TTC549 (cell line): ENCODE measurements at regions not wholly inside any gene's neighbourhood (a gene's known extent, or its start where the extent isn't known, plus 50 kb on each side); places are given as distances from the start of the nearest gene placed in this dataset.

Experiments used
- FAIRE-seq: peaks from 2 replicates; lab custom pipeline; 2012; peaks lifted over from hg19 to GRCh38; lab: Jason Lieb, UNC

DNA sequence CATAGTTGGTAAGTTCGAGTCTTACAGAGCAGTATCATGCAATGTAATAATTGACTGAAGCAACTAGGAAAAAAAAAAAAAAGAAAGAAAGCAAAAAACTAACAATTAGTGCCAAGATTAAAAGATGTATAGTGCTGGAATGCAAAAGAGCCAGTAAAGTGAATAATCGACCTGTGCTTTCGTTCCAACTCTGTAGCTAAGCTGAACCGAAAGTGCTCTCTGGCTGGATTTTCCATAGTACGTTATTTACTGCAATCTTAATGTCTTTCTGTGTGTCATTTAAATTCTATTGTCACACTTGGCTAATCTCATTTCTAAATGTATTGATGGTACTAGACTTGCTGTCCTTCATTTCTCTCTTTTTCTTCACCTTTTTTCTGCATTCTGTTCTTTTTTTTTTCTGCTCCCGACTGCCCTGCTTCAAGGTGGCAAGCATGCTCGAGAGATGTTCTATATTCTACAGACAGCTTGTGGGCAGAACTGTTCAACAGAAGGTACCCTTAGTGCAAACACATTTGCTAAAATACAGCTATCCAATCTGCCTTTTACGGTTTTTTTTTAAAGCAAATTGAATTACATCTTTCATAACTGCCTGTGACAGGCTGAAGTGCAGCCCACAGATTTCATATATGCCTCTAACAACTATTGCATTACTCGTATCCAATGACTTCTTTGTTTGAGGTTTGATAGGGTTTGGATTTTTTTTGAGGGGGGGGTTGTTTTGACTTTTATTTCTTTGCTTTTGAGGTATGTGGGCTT is 204.2 kb upstream of the MTNR1B start:
- no peak for FAIRE-seq

DNA sequence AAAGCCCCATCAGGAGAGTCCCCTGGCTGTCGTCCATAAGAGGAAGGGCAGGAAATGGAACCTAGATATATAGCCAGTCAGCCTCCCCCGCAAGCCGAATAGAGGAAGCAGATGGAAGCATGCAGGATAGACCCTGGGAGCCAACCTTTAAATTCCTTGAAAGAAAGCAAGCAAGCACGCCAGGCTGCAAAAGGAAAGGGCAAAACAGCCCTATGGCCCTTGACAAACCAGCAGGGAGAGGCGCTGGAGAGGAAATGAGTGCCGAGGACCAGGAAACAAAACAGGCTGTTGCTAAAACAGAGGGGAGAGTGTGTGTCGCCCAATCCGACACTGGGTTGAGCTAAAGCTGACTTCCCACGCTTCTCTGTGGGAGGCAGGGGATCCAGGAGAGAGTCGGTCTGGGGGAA is 203.5 kb upstream of the MTNR1B start:
- FAIRE-seq, result no peak

DNA sequence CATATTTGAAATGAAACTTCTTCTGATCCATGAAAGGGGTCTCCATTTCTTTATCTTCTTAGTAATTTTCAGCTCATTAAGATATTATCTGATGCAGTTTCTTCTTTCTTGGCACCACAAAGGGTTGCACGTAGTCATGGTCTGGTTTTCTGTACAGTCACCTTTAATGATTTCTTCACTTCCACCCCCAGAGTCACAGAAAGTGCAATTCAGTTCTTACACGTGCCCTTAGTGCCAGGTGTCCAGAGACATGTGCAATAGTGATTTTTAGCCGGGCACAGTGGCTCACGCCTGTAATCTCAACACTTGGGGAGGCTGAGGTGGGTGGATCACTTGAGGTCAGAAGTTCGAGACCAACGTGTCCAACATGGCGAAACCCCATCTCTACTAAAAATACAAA is 202.8 kb upstream of the MTNR1B start:
- no peak for FAIRE-seq

DNA sequence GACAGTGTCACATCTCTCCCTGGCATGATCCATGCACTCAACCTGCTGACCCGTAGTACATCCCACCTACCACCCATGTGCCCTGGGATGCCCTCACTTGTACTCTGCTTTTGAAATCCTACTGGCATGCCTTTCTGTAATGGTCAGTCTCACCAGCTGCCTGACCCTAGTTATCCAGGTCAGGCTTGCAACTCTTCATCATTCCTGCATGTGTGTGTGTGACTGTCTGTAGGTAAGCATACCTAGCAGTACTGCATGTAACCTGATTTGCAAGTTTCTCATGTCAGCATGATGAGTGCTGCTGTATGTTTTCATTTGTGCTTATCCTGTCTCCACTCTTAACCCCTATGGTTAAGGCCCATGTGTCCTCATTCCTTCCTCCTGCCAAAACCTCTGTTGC is 202.0 kb upstream of the MTNR1B start:
- no peak for FAIRE-seq

DNA sequence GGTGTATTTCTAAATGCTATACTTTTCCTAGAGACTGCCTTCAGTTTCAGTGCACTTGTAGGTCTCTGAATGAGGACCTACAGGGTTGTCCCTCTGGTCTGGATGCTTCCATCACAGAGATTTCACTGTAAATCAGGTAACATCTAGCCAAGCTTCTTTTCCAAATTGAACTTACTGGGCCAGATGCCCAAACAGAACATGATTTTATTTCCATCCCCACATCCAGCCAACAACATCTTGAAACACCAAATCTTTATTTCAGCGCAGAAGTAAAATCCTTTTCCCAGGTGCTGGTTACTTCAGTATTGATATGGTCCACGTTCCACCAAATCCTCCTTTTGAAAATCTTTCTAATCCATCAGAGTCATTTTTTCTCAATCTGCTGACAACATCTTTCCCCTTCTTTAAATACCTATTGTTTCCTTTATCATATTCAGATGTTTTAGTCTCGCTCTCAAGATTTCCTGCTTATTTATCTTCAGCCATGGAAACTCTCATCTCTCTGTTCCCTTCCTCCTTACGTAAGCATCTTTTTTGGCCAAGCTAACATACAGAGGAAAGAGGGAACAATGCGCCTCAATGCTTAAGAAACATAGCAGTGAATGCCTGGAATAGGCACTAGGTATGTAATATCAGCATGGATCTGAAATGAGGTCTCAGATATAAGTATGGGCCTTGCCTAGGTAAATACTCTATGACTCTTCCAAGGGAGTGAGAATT is 201.2 kb upstream of the MTNR1B start:
- FAIRE-seq, result no peak

DNA sequence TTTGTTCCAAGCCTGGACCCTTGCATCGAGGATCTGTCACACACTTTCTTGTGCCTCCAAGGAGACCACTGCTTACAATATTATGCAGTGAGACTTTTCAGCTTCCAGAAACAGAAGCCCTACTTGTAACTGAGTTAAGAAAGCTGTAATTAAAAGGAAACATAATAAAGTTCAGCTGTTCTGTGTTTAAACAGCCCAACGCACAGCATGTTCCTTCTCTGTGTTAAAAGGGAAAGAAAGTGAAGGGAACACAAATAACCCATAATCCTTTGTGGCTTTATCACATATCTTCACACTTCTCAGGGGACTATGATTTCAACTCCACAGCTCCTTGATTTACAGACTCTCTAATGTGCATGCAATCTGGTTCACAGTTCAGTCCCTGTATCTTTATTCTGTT is 200.3 kb upstream of the MTNR1B start:
- no peak for FAIRE-seq

DNA sequence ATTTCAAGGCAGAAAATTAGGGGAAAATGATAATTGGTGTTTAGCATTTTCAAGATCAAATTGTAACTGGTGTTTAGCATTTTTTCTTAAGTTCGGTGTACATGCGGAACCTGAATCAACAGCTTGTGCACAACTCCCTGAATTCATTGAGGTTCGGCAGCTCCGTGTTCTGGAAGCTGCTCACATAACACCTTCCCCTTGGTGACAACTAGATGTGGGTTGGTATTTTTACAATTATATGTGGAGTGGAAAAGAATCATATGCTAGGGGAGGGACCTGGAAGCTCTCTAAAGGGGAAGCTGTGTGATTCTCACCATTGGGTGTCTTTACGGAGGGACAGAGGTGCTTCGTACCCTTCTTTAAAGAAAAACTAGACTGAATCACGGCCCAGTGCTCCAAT is 199.0 kb upstream of the MTNR1B start:
- no peak for FAIRE-seq

DNA sequence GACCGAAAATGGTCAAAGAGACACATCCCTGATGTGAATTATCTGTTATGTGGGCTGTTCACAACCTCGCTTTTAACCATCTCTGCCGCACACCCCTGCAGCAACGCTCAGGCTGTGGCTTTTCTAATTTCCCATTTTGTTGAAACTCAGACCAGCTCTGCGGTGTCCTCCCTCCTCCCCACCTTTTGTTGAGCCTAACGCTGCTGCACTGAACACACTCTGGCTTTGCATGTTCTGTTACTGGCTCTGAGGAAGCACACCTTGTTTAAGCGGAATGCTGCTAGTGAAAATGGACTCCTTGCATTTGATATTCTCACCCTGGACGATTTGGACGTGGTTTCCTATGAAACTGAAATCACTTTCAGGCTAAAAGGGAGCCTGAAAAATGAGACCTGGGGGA is 198.5 kb upstream of the MTNR1B start:
- no peak for FAIRE-seq

DNA sequence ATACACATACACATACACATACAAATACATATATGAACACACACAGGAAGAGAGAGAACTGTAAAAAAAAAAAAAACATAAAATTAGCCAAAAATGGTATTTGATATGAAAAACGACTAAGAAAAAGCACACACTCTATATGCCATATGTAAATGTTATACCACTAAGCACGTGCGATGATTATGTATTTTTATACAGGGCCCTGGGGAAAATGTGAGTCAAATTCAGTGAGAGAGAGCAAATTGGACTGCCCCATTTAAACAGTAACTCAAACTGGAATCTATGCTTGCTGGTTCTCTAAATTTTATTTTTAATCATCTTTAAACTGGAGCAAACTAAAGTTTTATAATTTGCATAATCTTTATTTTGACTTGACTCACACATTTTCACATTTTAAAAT is 197.8 kb upstream of the MTNR1B start:
- no peak for FAIRE-seq

DNA sequence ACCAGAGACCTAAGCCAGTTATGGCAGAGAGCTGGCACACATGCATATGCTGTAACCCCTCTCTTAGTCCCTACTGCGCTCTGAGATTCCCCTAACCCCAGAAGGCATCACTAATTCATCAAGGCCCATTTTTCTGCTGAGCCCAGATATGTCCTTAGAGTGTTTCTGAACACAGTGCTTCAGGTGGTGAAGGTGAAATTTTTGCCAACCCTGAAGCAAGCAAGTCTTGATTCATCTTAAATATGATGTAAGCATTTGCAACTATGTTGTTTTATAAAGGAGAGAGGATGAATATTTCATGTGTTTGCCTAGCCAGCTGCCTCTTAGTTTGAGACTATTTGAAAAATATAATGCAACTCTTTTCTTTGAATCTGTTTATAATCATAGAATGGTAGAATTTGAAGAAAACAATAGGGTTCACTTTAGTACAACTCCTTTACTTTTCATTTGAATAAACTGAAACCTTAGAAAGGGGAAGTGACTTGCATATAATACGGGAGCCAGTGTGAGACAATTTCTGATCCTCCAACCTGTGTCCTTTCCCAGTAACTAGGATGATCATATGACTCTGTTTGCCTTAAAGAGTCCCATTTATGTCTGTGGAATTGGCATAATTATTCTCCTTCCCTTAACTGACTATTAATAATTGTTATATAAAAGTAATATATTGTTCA is 194.3 kb upstream of the MTNR1B start:
- FAIRE-seq, result no peak

DNA sequence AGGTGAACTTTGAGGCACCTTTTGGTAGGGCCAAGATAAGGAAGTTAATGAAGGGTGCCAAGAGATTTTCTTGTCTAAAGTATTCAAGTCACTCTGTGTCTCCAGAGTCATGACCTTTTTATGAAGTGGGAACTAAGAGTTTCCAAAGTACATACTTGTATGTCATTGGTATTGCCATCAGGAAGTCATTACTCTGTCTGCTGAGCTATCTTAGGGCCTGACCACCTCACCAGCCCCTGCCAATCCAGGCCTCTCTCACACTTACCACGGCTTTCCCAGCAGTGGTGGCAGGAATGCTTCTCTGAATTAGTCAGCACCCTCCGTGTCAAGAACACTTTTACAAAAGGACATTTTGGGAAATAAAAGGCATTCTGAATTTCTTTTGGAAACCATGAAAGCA is 192.8 kb upstream of the MTNR1B start:
- no peak for FAIRE-seq

DNA sequence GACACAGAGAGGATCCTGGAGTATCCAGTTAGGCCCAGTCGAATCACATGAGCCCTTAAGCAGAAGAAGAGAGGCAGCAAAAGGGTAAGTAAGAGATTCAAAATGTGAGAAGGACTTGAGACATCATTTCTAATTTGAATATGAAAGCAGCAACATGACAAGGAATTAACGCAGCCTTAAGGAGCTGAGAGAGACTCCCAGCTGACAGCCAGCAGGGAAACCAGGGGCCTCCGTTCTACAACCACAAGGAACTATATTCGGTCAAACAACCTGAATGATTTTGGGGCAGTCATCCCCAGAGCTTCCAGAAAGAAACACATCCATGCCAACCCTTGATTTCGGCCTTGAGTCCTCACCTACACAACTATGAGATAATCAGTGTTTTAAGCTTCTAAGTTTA is 189.7 kb upstream of the MTNR1B start:
- FAIRE-seq, result no peak

DNA sequence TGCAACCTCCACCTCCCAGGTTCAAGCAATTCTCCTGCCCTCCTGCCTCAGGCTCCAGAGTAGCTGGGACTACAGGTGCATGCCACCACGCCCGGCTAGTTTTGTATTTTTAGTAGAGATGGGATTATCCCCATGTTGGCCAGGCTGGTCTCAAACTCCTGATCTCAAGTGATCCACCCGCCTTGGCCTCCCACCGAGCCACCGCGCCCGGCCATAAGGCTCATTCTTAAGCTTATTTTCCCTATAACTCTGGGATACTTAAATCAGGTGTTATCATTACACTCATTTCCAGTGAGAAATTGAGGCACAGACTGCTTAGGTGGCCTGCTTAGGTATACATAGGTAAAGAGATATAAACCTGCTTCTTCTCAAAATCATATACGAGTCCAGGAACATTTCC is 188.3 kb upstream of the MTNR1B start:
- FAIRE-seq, result no peak

DNA sequence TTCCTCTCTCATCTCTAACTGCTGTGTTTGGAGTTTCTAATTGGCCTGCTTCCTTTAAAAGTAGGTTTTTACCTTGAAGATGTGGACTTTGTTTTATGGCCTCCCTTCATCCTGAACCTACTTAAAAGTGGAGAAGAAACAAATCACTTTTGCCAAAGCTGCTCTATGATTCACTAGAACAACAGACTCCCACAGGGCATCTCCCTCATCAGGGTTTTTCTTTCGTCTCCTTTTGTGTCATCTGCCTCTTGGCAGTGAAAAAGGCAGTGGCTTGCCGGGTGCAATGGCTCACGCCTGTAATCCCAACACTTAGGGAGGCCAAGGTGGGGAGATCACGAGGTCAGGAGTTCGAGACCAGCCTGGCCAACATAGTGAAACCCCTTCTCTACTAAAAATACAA is 186.6 kb upstream of the MTNR1B start:
- FAIRE-seq, result no peak

DNA sequence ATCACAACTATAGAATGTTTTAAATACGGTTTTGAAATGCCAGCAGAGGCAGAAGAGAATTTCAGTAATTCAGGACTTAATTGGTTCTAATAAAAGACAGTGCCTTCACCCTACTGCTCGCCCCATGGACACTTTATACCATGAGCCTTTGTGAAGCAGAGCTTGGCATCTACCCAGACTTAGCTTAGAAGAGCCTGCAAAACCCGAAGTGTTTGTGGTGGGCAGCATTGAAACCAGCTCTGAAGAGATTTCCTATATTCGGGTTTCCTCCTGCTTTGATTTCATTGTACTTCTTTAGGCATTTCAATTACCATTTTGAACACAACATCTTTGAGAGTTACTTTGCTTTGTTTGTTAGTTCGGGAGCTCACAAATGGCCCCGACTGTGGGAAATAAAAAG is 185.1 kb upstream of the MTNR1B start:
- no peak for FAIRE-seq

DNA sequence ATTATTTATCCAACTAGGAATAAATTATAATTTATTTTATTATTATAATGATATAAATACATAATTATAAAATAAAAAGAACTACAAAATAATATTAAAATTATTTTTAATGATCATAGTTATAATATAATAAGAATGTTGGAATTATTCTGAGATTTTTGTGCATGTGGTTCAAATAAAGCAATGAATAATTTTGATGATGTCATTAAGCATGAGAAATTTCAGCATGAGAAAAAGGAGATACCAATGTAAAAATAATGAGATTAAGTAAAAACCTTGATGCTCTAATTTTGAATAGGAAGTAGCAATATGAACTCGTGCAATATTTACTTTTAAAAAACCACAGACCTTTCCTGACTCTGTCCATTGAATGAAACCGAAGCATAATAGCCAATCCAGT is 181.8 kb upstream of the MTNR1B start:
- peak; percentile 67 for FAIRE-seq

DNA sequence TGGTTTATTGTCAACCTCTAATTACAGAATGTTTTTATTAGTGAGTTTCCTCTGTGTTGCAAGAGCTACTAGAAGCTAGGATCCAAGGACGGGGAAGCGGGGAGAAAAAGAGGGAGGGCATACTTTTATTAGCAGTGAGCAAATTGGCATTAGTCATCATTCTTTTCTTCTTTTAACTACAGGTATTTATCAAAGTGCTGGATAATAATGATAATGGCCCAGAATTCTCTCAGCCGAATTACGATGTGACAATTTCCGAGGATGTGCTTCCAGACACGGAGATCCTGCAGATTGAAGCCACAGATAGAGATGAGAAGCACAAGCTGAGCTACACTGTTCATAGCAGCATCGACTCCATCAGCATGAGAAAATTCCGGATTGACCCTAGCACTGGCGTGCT is 179.7 kb upstream of the MTNR1B start:
- FAIRE-seq, result no peak

DNA sequence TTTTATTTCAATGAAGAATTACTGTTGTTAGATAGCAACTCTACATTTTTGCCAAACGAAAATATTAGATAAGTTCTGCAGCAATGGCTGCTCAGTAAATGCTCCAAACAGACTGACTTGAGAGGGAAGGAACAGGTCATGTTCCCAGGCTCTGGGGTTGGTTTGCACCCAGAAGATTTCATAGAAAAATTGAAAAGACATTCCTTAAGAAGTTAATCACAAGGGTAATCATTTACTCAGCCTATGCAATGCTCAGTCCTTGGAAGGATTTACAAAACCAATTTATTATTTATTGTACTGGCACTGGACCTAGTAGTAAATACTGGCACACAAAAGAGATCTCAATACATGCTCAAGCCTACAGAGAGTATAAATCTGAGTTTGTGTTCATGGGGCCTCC is 179.1 kb upstream of the MTNR1B start:
- no peak for FAIRE-seq

DNA sequence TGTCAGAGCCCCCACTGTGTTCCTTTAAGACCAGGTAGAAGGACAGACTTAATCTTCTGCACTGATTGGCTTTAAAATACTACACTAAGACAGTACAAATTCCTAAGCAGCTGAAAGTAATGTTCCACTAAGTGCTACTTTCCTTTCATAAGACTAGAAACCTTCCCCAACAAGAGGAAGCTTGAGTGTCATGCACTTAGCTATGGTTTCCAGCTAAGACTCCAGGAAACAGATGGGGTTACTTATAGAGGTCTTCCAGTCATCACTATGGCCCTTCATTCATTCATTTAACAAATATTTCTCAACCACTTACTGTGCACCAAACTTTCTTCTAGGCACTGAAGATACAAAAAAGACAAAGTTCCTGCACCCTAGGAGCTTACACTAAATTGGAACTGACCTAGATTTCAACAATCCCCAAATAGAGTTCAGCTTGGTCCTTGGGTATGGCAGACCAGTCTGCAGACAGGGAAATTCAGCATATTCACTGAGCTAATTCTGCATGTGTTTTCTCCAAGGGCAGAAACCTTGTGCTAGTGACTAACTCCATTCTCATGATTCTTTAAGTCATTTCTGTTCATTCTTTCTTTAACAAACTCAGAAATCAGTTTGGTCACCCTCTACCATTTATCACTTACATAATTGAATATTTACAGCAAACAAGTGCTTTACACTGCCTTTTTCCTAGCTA is 178.4 kb upstream of the MTNR1B start:
- no peak for FAIRE-seq

DNA sequence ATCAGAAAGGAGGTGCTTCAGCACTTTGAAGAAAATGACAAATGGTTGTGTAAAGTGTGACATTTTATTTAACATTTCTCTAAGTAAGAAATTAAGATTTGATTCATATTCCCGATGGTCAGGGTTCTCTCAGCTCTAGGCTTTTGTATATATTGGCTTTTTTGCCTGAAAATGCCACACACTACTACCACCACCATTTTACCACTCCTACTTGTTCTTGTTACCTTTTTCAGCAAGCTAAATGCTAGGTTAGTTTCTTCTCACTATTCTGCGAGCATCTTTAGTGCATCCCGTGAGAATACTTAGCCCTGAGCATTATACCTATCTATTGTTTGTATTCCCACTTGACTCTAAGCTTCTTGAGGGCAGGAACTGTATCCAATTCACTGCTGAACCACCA is 177.6 kb upstream of the MTNR1B start:
- FAIRE-seq, result no peak

DNA sequence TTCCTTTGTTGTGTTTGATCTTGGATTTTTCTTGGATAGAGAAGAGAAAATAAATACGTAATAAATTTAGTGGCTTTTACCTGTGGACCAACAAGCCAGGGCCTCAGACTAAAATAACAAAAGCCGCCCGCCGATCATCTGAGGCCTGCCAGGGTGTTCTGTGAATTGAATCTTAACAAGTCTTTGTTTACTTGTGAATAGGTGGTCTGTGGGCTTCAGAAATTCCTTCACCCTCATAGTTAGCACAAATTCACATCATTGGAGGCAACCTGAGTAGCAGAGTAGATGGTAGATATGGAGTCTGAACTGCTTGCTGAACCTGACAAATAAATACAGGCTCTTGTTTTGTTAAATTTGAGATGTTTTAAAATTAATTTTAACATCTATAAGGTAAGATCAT is 176.3 kb upstream of the MTNR1B start:
- no peak for FAIRE-seq

DNA sequence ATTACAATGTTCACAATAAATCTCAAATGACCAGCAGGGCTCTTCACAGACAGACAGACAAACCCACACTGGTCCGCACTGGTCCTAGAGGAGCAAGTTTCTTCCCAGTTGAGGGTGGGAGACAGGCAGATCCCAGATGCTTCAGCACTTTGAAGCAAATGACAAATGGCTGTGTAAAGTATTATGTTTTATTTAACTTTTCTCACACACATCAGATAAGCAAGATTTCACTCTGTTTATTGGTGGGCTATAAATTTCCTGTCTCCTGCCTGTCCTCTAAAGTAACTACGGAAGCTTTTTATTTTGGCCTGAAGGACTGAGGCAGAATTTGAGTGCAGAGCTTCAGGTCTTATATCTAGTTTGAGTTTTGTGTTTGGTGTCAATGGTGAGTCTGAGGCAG is 174.7 kb upstream of the MTNR1B start:
- FAIRE-seq, result no peak

DNA sequence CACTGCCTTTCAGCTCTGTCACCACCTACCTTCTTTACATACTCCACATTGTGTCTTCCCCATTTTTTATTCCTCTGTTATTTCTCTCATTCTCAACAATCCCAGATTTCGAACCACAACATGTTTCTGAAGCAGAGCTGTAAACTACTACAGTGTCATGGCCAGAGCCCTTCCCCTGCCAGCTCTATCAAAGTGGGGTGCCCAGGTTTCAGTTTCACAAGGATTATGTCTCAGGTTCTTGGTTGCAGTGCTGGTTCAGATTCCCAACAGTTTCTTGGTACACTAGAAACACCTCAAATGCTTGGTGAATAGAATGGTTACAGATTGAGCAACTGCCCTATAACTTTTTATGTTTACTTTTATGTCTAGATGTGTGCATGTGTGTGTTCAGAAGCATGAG is 172.7 kb upstream of the MTNR1B start:
- FAIRE-seq, result no peak
